Trophoblast cell (in vitro differentiated cells and primary cell): ENCODE measurements at regions not wholly inside any gene's neighbourhood (a gene's known extent, or its start where the extent isn't known, plus 50 kb on each side); places are given as distances from the start of the nearest gene placed in this dataset.
"Not testable (repeated sequence)": the region's sequence is repeated elsewhere in the genome, so short reads cannot be mapped to it uniquely, and the experiment has no call there.

ENCODE experiments used
- DNase-seq, 2 donors: peaks; one replicate each; pipeline ENCODE4 v3.0.0-alpha.2; 2016
- H2AFZ ChIP-seq: 2 replicates; pipeline ENCODE4 v1.6.1; 2013; ENCODE audit warnings: low read length, moderate library complexity, mild to moderate bottlenecking; ENCODE audit not compliant: insufficient read depth, poor library complexity
- H2AK5ac ChIP-seq: 2 replicates; pipeline ENCODE4 v1.6.1; 2013; ENCODE audit warnings: mild to moderate bottlenecking, low read length
- H2BK120ac ChIP-seq: 2 replicates; pipeline ENCODE4 v1.6.1; 2013; ENCODE audit warnings: low read length, mild to moderate bottlenecking, moderate library complexity; ENCODE audit not compliant: insufficient read depth, poor library complexity
- H2BK12ac ChIP-seq: 2 replicates; pipeline ENCODE4 v1.6.1; 2013; ENCODE audit warnings: mild to moderate bottlenecking, low read length, moderate library complexity
- H2BK5ac ChIP-seq: 2 replicates; pipeline ENCODE4 v1.6.1; 2013; ENCODE audit warnings: low read length, low read depth, moderate library complexity, mild to moderate bottlenecking; ENCODE audit not compliant: poor library complexity
- H3K14ac ChIP-seq: 2 replicates; pipeline ENCODE4 v1.6.1; 2013; ENCODE audit warnings: mild to moderate bottlenecking, low read length
- H3K18ac ChIP-seq: 2 replicates; pipeline ENCODE4 v1.6.1; 2013; ENCODE audit warnings: mild to moderate bottlenecking, low read length
- H3K23ac ChIP-seq: 2 replicates; pipeline ENCODE4 v1.6.1; 2013; ENCODE audit warnings: low read length
- H3K27ac ChIP-seq: 2 replicates; pipeline ENCODE4 v1.5.1; 2013; ENCODE audit warnings: low read depth, mild to moderate bottlenecking, inconsistent platforms, low read length, moderate library complexity
- H3K27me3 ChIP-seq: 2 replicates; pipeline ENCODE4 v1.6.1; 2013; ENCODE audit warnings: inconsistent platforms, mild to moderate bottlenecking, low read length, moderate library complexity; ENCODE audit not compliant: insufficient read depth
- H3K36me3 ChIP-seq, 2 experiments: 1 replicate in 1 of 2; 2 replicates in 1 of 2; pipeline ENCODE4 v1.6.1; 2013; ENCODE audit warnings: low read length in 2 of 2, mild to moderate bottlenecking in 2 of 2, moderate library complexity in 1 of 2; ENCODE audit not compliant: insufficient read depth in 2 of 2, control insufficient read depth in 1 of 2
- H3K4ac ChIP-seq: 2 replicates; pipeline ENCODE4 v1.6.1; 2013; ENCODE audit warnings: low read depth, mild to moderate bottlenecking, low read length, moderate library complexity
- H3K4me1 ChIP-seq, 2 experiments: 1 replicate in 1 of 2; 2 replicates in 1 of 2; pipeline ENCODE4 v1.6.1; 2013; ENCODE audit warnings: low read length in 2 of 2, mild to moderate bottlenecking in 2 of 2, moderate library complexity in 1 of 2; ENCODE audit not compliant: insufficient read depth in 2 of 2, control insufficient read depth in 1 of 2
- H3K4me2 ChIP-seq: 2 replicates; pipeline ENCODE4 v1.6.1; 2013; ENCODE audit warnings: inconsistent platforms, mild to moderate bottlenecking, low read length, moderate library complexity
- H3K4me3 ChIP-seq: 2 replicates; pipeline ENCODE4 v1.5.1; 2013; ENCODE audit warnings: mild to moderate bottlenecking, low read depth, low read length, inconsistent platforms
- H3K79me1 ChIP-seq: one replicate; pipeline ENCODE4 v1.6.1; 2013; ENCODE audit warnings: low read length
- H3K79me2 ChIP-seq: 2 replicates; pipeline ENCODE4 v1.6.1; 2013; ENCODE audit warnings: low read length, mild to moderate bottlenecking; ENCODE audit not compliant: control insufficient read depth, insufficient read depth, poor library complexity
- H3K9ac ChIP-seq: 2 replicates; pipeline ENCODE4 v1.6.1; 2013; ENCODE audit warnings: mild to moderate bottlenecking, low read length
- H3K9me3 ChIP-seq: 2 replicates; pipeline ENCODE4 v1.6.1; 2013; ENCODE audit warnings: low read depth, mild to moderate bottlenecking, control low read depth, inconsistent platforms, low read length; ENCODE audit not compliant: insufficient read depth
- H4K12ac ChIP-seq: 2 replicates; pipeline ENCODE4 v1.6.1; 2013; ENCODE audit warnings: low read depth, mild to moderate bottlenecking, low read length, moderate library complexity
- H4K8ac ChIP-seq: 2 replicates; pipeline ENCODE4 v1.6.1; 2013; ENCODE audit warnings: low read depth, mild to moderate bottlenecking, low read length, moderate library complexity
- H4K91ac ChIP-seq: one replicate; pipeline ENCODE4 v1.6.1; 2013; ENCODE audit warnings: low read depth, mild to moderate bottlenecking, low read length, moderate library complexity
- WGBS: extraction: QIAGEN DNeasy Blood & Tissue Kit; methylation state at CpG from one replicate; pipeline ENCODE4 v1.1.7; 2013; ENCODE audit warnings: missing lambda C conversion rate; ENCODE audit not compliant: insufficient read length, insufficient coverage; ENCODE audit errors: extremely low coverage; 5-methylcytosine and 5-hydroxymethylcytosine counted together

DNA sequence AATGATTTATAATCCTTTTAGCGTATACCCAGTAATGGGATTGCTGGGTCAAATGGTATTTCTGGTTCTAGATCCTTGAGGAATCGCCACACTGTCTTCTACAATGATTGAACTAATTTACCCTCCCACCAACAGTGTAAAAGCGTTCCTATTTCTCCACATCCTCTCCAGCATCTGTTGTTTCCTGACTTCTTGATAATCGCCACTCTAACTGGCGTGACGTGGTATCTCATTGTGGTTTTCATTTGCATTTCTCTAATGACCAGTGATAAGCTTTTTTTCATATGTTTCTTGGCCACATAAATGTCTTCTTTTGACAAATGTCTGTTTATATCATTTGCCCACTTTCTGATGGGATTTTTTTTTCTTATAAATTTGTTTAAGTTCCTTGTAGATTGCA lies 264.8 kb upstream of the STXBP5 start:
- not testable (repeated sequence) for H3K9ac ChIP-seq, H4K91ac ChIP-seq, H2BK12ac ChIP-seq, H3K79me2 ChIP-seq, H3K27ac ChIP-seq, H3K27me3 ChIP-seq, H3K4me3 ChIP-seq, H3K36me3 ChIP-seq, H3K14ac ChIP-seq, H2AK5ac ChIP-seq, H3K79me1 ChIP-seq, H2AFZ ChIP-seq, H3K23ac ChIP-seq, H3K4me2 ChIP-seq, H2BK5ac ChIP-seq, H2BK120ac ChIP-seq, H3K9me3 ChIP-seq, H3K4me1 ChIP-seq, H4K12ac ChIP-seq, H3K4ac ChIP-seq, H3K18ac ChIP-seq, H4K8ac ChIP-seq, DNase-seq
- WGBS, result no CpG with 5 or more reads among the region's 6 CpGs

DNA sequence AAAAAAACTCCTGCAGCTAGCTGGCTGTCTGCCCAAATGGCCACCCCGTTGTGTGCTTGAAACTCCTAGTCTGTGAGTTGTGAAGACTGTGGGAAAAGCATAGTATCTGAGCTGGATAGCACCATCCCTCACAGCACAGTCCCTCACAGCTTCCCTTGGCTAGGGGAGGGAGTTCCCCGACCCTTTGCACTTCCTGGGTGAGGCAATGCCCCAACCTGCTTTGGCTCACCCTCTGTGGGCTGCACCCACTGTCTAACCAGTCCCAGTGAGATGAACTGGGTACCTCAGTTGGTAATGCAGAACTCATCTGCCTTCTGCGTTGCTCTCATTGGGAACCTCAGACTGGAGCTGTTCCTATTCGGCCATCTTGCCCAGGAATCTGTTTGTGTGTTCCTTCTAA lies 260.6 kb upstream of the STXBP5 start:
- H4K8ac ChIP-seq, result no peak overlapping the region
- no peak overlapping the region for H4K91ac ChIP-seq
- no peaks in the 10 kb centered on the region for H3K79me2 ChIP-seq
- H3K4me1 ChIP-seq, result no peaks in the 10 kb centered on the region
- no CpG with 5 or more reads among the region's 4 CpGs for WGBS
- H3K4me3 ChIP-seq, result no peak overlapping the region
- no peak overlapping the region for H3K4me2 ChIP-seq
- no peaks in the 10 kb centered on the region for H3K36me3 ChIP-seq
- no peak overlapping the region for H3K4ac ChIP-seq
- H4K12ac ChIP-seq, result no peak overlapping the region
- no peak overlapping the region for H2AFZ ChIP-seq
- no peak overlapping the region for H3K14ac ChIP-seq
- DNase-seq, result no peak
- no peak overlapping the region for H2BK12ac ChIP-seq
- no peak overlapping the region for H3K27ac ChIP-seq
- no peak overlapping the region for H2BK5ac ChIP-seq
- H3K18ac ChIP-seq, result no peak overlapping the region
- H3K23ac ChIP-seq, result no peak overlapping the region
- H3K27me3 ChIP-seq, result no peaks in the 10 kb centered on the region
- H2AK5ac ChIP-seq, result no peak overlapping the region
- peaks cover 3% of the 10 kb centered on the region for H3K9me3 ChIP-seq
- no peak overlapping the region for H3K9ac ChIP-seq
- H3K79me1 ChIP-seq, result no peaks in the 10 kb centered on the region
- H2BK120ac ChIP-seq, result no peak overlapping the region

DNA sequence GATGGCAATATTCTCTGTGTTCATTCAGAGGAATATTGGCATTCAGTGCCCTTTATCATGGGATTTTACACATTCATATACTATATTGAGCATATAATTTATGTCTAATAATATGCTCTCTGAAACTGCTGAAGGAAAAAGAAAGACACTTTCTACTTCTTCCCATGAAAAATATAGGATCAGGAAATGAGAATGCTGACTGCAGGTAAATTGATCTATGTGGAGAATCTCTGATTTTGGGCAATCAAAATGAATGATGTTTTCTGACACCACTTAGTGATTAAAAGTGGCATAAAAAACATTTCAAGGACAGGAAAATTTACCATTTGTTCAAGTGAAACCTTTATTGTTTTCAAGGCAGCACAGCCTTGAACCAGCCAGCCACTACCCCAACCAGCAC lies 260.1 kb upstream of the STXBP5 start:
- no peak for DNase-seq
- H2BK120ac ChIP-seq, result no peak overlapping the region
- H3K27ac ChIP-seq, result no peak overlapping the region
- no peaks in the 10 kb centered on the region for H3K79me1 ChIP-seq
- no peak overlapping the region for H3K4ac ChIP-seq
- no peak overlapping the region for H3K14ac ChIP-seq
- H3K4me3 ChIP-seq, result no peak overlapping the region
- no peak overlapping the region for H4K91ac ChIP-seq
- no peak overlapping the region for H2AK5ac ChIP-seq
- H3K23ac ChIP-seq, result no peak overlapping the region
- H4K12ac ChIP-seq, result no peak overlapping the region
- H2BK12ac ChIP-seq, result no peak overlapping the region
- no peaks in the 10 kb centered on the region for H3K4me1 ChIP-seq
- H3K4me2 ChIP-seq, result no peak overlapping the region
- H2BK5ac ChIP-seq, result no peak overlapping the region
- no peak overlapping the region for H2AFZ ChIP-seq
- peaks cover 3% of the 10 kb centered on the region for H3K9me3 ChIP-seq
- no peak overlapping the region for H4K8ac ChIP-seq
- no peaks in the 10 kb centered on the region for H3K27me3 ChIP-seq
- no peaks in the 10 kb centered on the region for H3K79me2 ChIP-seq
- no peak overlapping the region for H3K9ac ChIP-seq
- H3K18ac ChIP-seq, result no peak overlapping the region
- no peaks in the 10 kb centered on the region for H3K36me3 ChIP-seq

DNA sequence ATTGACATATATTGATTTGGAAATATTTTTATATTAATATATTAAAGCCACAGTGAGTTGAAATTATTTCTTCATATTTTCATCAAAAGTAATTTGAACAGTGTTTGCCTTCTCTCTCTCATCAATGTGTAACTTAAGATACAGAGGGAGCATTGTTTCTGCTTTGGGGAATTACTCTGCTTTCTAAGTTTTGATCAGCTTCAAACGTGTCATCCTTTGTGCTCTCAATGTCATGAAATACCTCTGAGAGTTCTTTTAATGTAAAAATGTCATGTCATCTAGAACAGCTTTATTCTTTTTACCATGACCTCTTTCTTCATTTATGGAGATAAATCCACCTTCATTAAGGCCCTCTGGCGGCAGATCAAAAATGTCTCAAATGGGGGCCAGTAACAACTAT lies 259.4 kb upstream of the STXBP5 start:
- no peak overlapping the region for H3K14ac ChIP-seq
- no peak overlapping the region for H3K4me3 ChIP-seq
- no peak overlapping the region for H2AK5ac ChIP-seq
- H4K91ac ChIP-seq, result no peak overlapping the region
- H3K4me2 ChIP-seq, result no peak overlapping the region
- H3K4ac ChIP-seq, result no peak overlapping the region
- H4K12ac ChIP-seq, result no peak overlapping the region
- no peak overlapping the region for H3K9ac ChIP-seq
- H3K36me3 ChIP-seq, result no peaks in the 10 kb centered on the region
- H3K27ac ChIP-seq, result no peak overlapping the region
- no peaks in the 10 kb centered on the region for H3K4me1 ChIP-seq
- DNase-seq, result no peak
- no peak overlapping the region for H4K8ac ChIP-seq
- no peak overlapping the region for H2BK5ac ChIP-seq
- H3K79me1 ChIP-seq, result no peaks in the 10 kb centered on the region
- H3K9me3 ChIP-seq, result peaks cover 3% of the 10 kb centered on the region
- no peak overlapping the region for H3K23ac ChIP-seq
- no peak overlapping the region for H2BK120ac ChIP-seq
- no peaks in the 10 kb centered on the region for H3K27me3 ChIP-seq
- WGBS, result no CpG with 5 or more reads among the region's 2 CpGs
- no peak overlapping the region for H2AFZ ChIP-seq
- no peaks in the 10 kb centered on the region for H3K79me2 ChIP-seq
- no peak overlapping the region for H3K18ac ChIP-seq
- no peak overlapping the region for H2BK12ac ChIP-seq

GRCh38 chr6:146946559-146946958 lies 257.7 kb upstream of the STXBP5 start:
- Histone ChIP-seq H3K23ac (no peak overlapping the region), H3K9ac (no peak overlapping the region), H3K4ac (no peak overlapping the region), H3K79me1 (no peaks in the 10 kb centered on the region), H3K9me3 (peaks cover 3% of the 10 kb centered on the region), H3K4me2 (no peak overlapping the region), H2BK12ac (no peak overlapping the region), H4K12ac (no peak overlapping the region), H4K8ac (no peak overlapping the region), H3K4me1 (no peaks in the 10 kb centered on the region), H4K91ac (no peak overlapping the region), H2BK120ac (no peak overlapping the region), H2AK5ac (no peak overlapping the region), H2BK5ac (no peak overlapping the region), H3K18ac (no peak overlapping the region), H3K4me3 (no peak overlapping the region), H3K36me3 (no peaks in the 10 kb centered on the region), H2AFZ (no peak overlapping the region), H3K14ac (no peak overlapping the region), H3K27me3 (no peaks in the 10 kb centered on the region), H3K79me2 (no peaks in the 10 kb centered on the region), H3K27ac (no peak overlapping the region)
- no CpG with 5 or more reads among the region's 1 CpG for WGBS
- DNase-seq, result no peak
